SU-DHL-6 (cell line): ENCODE measurements at regions not wholly inside any gene's neighbourhood (a gene's known extent, or its start where the extent isn't known, plus 50 kb on each side); places are given as distances from the start of the nearest gene placed in this dataset.

ENCODE experiments used
- EZH2phosphoT487 ChIP-seq: fragments of 200-600 bp; sonication (generic), shearing (Covaris generic); conservative IDR thresholded peaks from 2 replicates; pipeline ENCODE4 v1.6.1; 2018; ENCODE audit warnings: mild to moderate bottlenecking, antibody characterized with exemption, low read length, moderate library complexity, mixed read lengths
- TF ChIP-seq, protein P1 (sequence below): fragments of 200-600 bp; sonication (generic); IDR thresholded peaks from one replicate; pipeline ENCODE4 v1.5.1; 2017; ENCODE audit warnings: antibody characterized with exemption, mild to moderate bottlenecking, low read length, moderate library complexity; ENCODE audit not compliant: insufficient read depth, poor library complexity, severe bottlenecking

GRCh38 chr4:81754169-81754568 is 282.5 kb upstream of the RASGEF1B start:
- TF ChIP-seq, protein P1, sequence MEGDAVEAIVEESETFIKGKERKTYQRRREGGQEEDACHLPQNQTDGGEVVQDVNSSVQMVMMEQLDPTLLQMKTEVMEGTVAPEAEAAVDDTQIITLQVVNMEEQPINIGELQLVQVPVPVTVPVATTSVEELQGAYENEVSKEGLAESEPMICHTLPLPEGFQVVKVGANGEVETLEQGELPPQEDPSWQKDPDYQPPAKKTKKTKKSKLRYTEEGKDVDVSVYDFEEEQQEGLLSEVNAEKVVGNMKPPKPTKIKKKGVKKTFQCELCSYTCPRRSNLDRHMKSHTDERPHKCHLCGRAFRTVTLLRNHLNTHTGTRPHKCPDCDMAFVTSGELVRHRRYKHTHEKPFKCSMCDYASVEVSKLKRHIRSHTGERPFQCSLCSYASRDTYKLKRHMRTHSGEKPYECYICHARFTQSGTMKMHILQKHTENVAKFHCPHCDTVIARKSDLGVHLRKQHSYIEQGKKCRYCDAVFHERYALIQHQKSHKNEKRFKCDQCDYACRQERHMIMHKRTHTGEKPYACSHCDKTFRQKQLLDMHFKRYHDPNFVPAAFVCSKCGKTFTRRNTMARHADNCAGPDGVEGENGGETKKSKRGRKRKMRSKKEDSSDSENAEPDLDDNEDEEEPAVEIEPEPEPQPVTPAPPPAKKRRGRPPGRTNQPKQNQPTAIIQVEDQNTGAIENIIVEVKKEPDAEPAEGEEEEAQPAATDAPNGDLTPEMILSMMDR = no peak
- no peak for TF ChIP-seq EZH2phosphoT487
